Stomach (tissue), 8 donors: ENCODE measurements at regions not wholly inside any gene's neighbourhood (a gene's known extent, or its start where the extent isn't known, plus 50 kb on each side); places are given as distances from the start of the nearest gene placed in this dataset.
A peak's percentile ranks its signal among the peaks of the same experiment; 100 is the strongest.

ENCODE experiments used
- DNase-seq, 2 donors: peaks; one replicate each; pipeline versions ENCODE4 v3.0.0 to v3.0.0-alpha.2; 2013 to 2019
- H3K27ac ChIP-seq, 5 donors: fragments of 200-600 bp in 4 of 5; sonication (generic) in 4 of 5; one replicate each; pipeline ENCODE4 v1.5.1; 2013 to 2019; ENCODE audit warnings: mild to moderate bottlenecking in 1 of 5, moderate library complexity in 1 of 5
- H3K27me3 ChIP-seq, 3 donors: fragments of 200-600 bp; sonication (generic); one replicate each; pipeline ENCODE4 v1.5.1; 2017 to 2019; ENCODE audit warnings: mixed run types in 1 of 3
- H3K36me3 ChIP-seq, 4 donors: fragments of 200-600 bp; sonication (generic); 1 replicate in 3 of 4; 2 replicates in 1 of 4; pipeline ENCODE4 v1.5.1; 2016 to 2019
- H3K4me1 ChIP-seq, 4 donors: fragments of 200-600 bp; sonication (generic); one replicate each; pipeline ENCODE4 v1.5.1; 2016 to 2019
- H3K4me3 ChIP-seq, 4 donors: fragments of 200-600 bp; sonication (generic) in 3 of 4; one replicate each; pipeline ENCODE4 v1.5.1; 2016 to 2019; ENCODE audit warnings: mild to moderate bottlenecking in 1 of 4
- H3K9me3 ChIP-seq, 4 donors: fragments of 200-600 bp; sonication (generic); one replicate each; pipeline ENCODE4 v1.5.1; 2016 to 2019
- CTCF ChIP-seq, 7 experiments: fragments of 450-650 bp in 4 of 7; fragments of 200-600 bp in 3 of 7; sonication (generic) in 3 of 7; IDR thresholded peaks; one replicate each; pipeline ENCODE4 v1.5.1; 2016 to 2019; ENCODE audit warnings: antibody characterized with exemption in 7 of 7, control low read depth in 2 of 7, mild to moderate bottlenecking in 1 of 7
- EP300 ChIP-seq: sonication (generic); formaldehyde crosslinking; IDR thresholded peaks from one replicate; pipeline ENCODE4 v1.6.1; 2017; ENCODE audit warnings: antibody characterized with exemption
- POLR2A ChIP-seq, 4 donors: fragments of 450-650 bp; IDR thresholded peaks; one replicate each; pipeline ENCODE4 v1.6.1; 2016; ENCODE audit warnings: antibody characterized with exemption in 4 of 4, control low read depth in 2 of 4, mild to moderate bottlenecking in 1 of 4, moderate library complexity in 1 of 4
- POLR2AphosphoS5 ChIP-seq, 3 donors: sonication (generic); formaldehyde crosslinking; IDR thresholded peaks; one replicate each; pipeline ENCODE4 v1.6.1; 2016; ENCODE audit warnings: antibody characterized with exemption in 3 of 3
- WGBS, 5 donors: extraction: QIAGEN DNeasy Blood & Tissue Kit in 3 of 5; methylation state at CpG; one replicate each; pipeline versions ENCODE4 v1.1.5 to v1.1.7; 2013 to 2018; 5-methylcytosine and 5-hydroxymethylcytosine counted together
- intact Hi-C: fragments of 100-400 bp; cut with DNase I; formaldehyde crosslinking; loops from one replicate; pipeline ENCODE4 v1.15.1; 2023; ENCODE audit warnings: low total_unique reads
- donor health status: healthy with polysubstance abuse.
- donor health status: Bipolar disorder and iron deficiency.
- donor health status: healthy.

- intact Hi-C loops, result loop anchor here (10.0 kb wide), 1 partner anchor 538 kb away; no protein-coding TSS in a partner anchor
- TF ChIP-seq CTCF (IDR thresholded peaks at IDR 0.05) (no peak), POLR2AphosphoS5 (IDR thresholded peaks at IDR 0.05) (no peak), POLR2A (IDR thresholded peaks at IDR 0.05) (no peak), EP300 (no peak)
- no peaks in the 10 kb centered on the region for H3K27me3 ChIP-seq
- H3K9me3 ChIP-seq, result no peaks in the 10 kb centered on the region
- no peaks in the 10 kb centered on the region for H3K36me3 ChIP-seq
- H3K4me1 ChIP-seq, result no peaks in the 10 kb centered on the region
- H3K4me3 ChIP-seq, result no peak overlapping the region
- peak in 1 of 2 donors; percentile 23 for DNase-seq
- no peak overlapping the region for H3K27ac ChIP-seq
Observed at GRCh38 chr12:58547217-58547616, 373.1 kb downstream of the LRIG3 start.

GRCh38 chr12:58548801-58549200 lies 371.5 kb downstream of the LRIG3 start:
- TF ChIP-seq POLR2AphosphoS5 (IDR thresholded peaks at IDR 0.05) (no peak), POLR2A (IDR thresholded peaks at IDR 0.05) (no peak), CTCF (IDR thresholded peaks at IDR 0.05) (no peak), EP300 (no peak)
- intact Hi-C loops, result loop anchor here (10.0 kb wide), 1 partner anchor 536 kb away; no protein-coding TSS in a partner anchor
- 82 to 92% (median 87%) methylated on average over 3 of the region's 3 CpGs for WGBS, 5 donors

GRCh38 chr12:58554522-58555157 lies 365.7 kb downstream of the LRIG3 start:
- no peak overlapping the region for H3K27ac ChIP-seq
- no peaks in the 10 kb centered on the region for H3K4me1 ChIP-seq
- no peak for TF ChIP-seq EP300
- intact Hi-C loops, result no loop called here
- no peak overlapping the region for H3K4me3 ChIP-seq
- H3K27me3 ChIP-seq, result no peaks in the 10 kb centered on the region
- no peaks in the 10 kb centered on the region for H3K36me3 ChIP-seq
- no peak for DNase-seq
- H3K9me3 ChIP-seq, result no peaks in the 10 kb centered on the region
- WGBS, 5 donors, result 76 to 82% (median 79%) methylated on average over 5 of the region's 5 CpGs

More at GRCh38 chr12:58548801-58549200, 371.5 kb downstream of the LRIG3 start:
- DNase-seq, result no peak
- Histone ChIP-seq H3K27me3 (no peaks in the 10 kb centered on the region), H3K27ac (no peak overlapping the region), H3K4me3 (no peak overlapping the region), H3K36me3 (no peaks in the 10 kb centered on the region), H3K9me3 (no peaks in the 10 kb centered on the region), H3K4me1 (no peaks in the 10 kb centered on the region)

- 33 to 59% (median 37%) methylated on average over 3 of the region's 3 CpGs for WGBS, 5 donors
- Histone ChIP-seq H3K9me3 (no peaks in the 10 kb centered on the region), H3K27ac (no peak overlapping the region), H3K4me1 (no peaks in the 10 kb centered on the region), H3K27me3 (no peaks in the 10 kb centered on the region), H3K36me3 (no peaks in the 10 kb centered on the region), H3K4me3 (no peak overlapping the region)
- no peak for DNase-seq
- TF ChIP-seq POLR2AphosphoS5 (IDR thresholded peaks at IDR 0.05) (no peak), EP300 (no peak), POLR2A (IDR thresholded peaks at IDR 0.05) (no peak), CTCF (IDR thresholded peaks at IDR 0.05) (no peak)
- intact Hi-C loops, result no loop called here
Observed at GRCh38 chr12:58557171-58557570, 363.1 kb downstream of the LRIG3 start.

- DNase-seq, result no peak
- intact Hi-C loops, result no loop called here
- H3K36me3 ChIP-seq, result no peaks in the 10 kb centered on the region
- 75 to 88% (median 82%) methylated on average over 1 of the region's 1 CpG for WGBS, 5 donors
- no peak overlapping the region for H3K27ac ChIP-seq
- H3K4me3 ChIP-seq, result no peak overlapping the region
- TF ChIP-seq CTCF (IDR thresholded peaks at IDR 0.05) (no peak), POLR2AphosphoS5 (IDR thresholded peaks at IDR 0.05) (no peak), POLR2A (IDR thresholded peaks at IDR 0.05) (no peak), EP300 (no peak)
- H3K9me3 ChIP-seq, result no peaks in the 10 kb centered on the region
- no peaks in the 10 kb centered on the region for H3K27me3 ChIP-seq
- no peaks in the 10 kb centered on the region for H3K4me1 ChIP-seq
Observed at GRCh38 chr12:58557661-58558060, 362.6 kb downstream of the LRIG3 start.
